ENCODE measurements at regions not wholly inside any gene's neighbourhood (a gene's known extent, or its start where the extent isn't known, plus 50 kb on each side); places are given as distances from the start of the nearest gene placed in this dataset.

GRCh38 chr7:25731068-25731845 is 420.7 kb upstream of the NFE2L3 start:
- Histone ChIP-seq H3K27me3 (replicated peaks; ENCODE audit: control insufficient read depth, insufficient read depth, low read length) (no peaks in the 10 kb centered on the region), H3K4me3 (replicated peaks; ENCODE audit: low read depth, low read length) (no peak overlapping the region), H3K36me3 (ENCODE audit: control insufficient read depth, insufficient read depth, low read length) (no peaks in the 10 kb centered on the region)
- TF ChIP-seq, protein P1, sequence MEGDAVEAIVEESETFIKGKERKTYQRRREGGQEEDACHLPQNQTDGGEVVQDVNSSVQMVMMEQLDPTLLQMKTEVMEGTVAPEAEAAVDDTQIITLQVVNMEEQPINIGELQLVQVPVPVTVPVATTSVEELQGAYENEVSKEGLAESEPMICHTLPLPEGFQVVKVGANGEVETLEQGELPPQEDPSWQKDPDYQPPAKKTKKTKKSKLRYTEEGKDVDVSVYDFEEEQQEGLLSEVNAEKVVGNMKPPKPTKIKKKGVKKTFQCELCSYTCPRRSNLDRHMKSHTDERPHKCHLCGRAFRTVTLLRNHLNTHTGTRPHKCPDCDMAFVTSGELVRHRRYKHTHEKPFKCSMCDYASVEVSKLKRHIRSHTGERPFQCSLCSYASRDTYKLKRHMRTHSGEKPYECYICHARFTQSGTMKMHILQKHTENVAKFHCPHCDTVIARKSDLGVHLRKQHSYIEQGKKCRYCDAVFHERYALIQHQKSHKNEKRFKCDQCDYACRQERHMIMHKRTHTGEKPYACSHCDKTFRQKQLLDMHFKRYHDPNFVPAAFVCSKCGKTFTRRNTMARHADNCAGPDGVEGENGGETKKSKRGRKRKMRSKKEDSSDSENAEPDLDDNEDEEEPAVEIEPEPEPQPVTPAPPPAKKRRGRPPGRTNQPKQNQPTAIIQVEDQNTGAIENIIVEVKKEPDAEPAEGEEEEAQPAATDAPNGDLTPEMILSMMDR (IDR thresholded peaks at IDR 0.05; ENCODE audit: insufficient read depth, low read length, poor library complexity, severe bottlenecking): no peak
- no peak for DNase-seq (ENCODE audit: extremely low read depth, insufficient read length)

DNA sequence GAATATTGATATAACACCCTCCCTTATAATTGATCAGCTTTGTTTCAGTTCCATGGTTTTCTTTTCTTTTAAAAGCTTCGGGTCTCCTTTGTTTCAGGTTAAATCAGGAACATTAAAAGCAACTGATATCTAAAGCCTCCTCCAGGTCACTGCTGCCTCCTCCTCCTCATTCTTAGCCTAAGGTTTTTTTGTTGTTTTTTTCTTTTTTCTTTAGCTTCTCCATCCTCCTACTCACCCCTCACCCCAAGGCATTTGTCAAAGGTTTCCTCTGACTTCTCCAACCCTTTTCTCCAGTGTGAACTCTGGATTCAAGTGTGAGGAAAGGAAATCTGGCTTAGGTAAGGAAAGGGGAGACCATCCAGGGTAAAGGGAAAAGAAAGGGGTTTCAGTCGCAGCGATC is 420.2 kb upstream of the NFE2L3 start:
- no peak for DNase-seq (ENCODE audit: extremely low read depth, insufficient read length)
- no peaks in the 10 kb centered on the region for H3K36me3 ChIP-seq (ENCODE audit: control insufficient read depth, insufficient read depth, low read length)
- no peak overlapping the region for H3K4me3 ChIP-seq (replicated peaks; ENCODE audit: low read depth, low read length)

GRCh38 chr7:25732766-25733217 is 419.2 kb upstream of the NFE2L3 start:
- Histone ChIP-seq H3K4me3 (replicated peaks; ENCODE audit: low read depth, low read length) (no peak overlapping the region), H3K36me3 (ENCODE audit: control insufficient read depth, insufficient read depth, low read length) (no peaks in the 10 kb centered on the region)
- DNase-seq (ENCODE audit: extremely low read depth, insufficient read length): no peak

More for the DNA sequence above, 420.2 kb upstream of the NFE2L3 start:
- TF ChIP-seq, protein P1 (IDR thresholded peaks at IDR 0.05; ENCODE audit: insufficient read depth, low read length, poor library complexity, severe bottlenecking): no peak
- H3K27me3 ChIP-seq (replicated peaks; ENCODE audit: control insufficient read depth, insufficient read depth, low read length): no peaks in the 10 kb centered on the region

DNA sequence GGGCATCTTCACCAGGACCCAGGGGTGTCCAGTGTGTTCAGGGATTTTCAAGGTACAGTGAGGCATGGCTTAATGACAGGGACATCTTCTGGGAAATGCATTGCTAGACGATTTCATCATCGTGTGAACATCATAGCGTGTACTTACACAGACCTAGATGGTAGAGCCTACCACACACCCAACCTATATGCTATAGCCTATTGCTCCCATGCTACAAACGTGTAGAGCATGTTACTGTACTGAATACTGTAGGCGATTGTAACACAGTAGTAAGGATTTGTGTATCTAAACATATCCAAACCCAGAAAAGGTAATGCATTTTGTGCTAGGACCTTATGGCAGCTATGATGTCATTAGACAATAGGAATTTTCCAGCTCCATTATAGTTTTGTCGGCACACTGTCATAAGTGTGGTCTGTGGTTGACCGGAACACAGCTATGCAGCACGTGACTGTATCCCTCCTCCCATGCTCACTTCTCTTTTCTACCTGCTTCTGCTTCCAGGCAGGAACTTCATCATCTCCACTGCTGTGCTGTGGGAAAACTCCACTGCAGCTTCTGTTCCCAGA is 416.2 kb upstream of the NFE2L3 start:
- TF ChIP-seq, protein P1 (IDR thresholded peaks at IDR 0.05; ENCODE audit: insufficient read depth, low read length, poor library complexity, severe bottlenecking): no peak
- Histone ChIP-seq H3K36me3 (ENCODE audit: control insufficient read depth, insufficient read depth, low read length) (no peaks in the 10 kb centered on the region), H3K4me3 (replicated peaks; ENCODE audit: low read depth, low read length) (no peak overlapping the region), H3K27me3 (replicated peaks; ENCODE audit: control insufficient read depth, insufficient read depth, low read length) (no peaks in the 10 kb centered on the region)
- no peak for DNase-seq (ENCODE audit: extremely low read depth, insufficient read length)

More at GRCh38 chr7:25732766-25733217, 419.2 kb upstream of the NFE2L3 start:
- TF ChIP-seq, protein P1 (IDR thresholded peaks at IDR 0.05; ENCODE audit: insufficient read depth, low read length, poor library complexity, severe bottlenecking): no peak
- H3K27me3 ChIP-seq (replicated peaks; ENCODE audit: control insufficient read depth, insufficient read depth, low read length): no peaks in the 10 kb centered on the region

- Histone ChIP-seq H3K4me3 (replicated peaks; ENCODE audit: low read depth, low read length) (no peak overlapping the region), H3K27me3 (replicated peaks; ENCODE audit: control insufficient read depth, insufficient read depth, low read length) (no peaks in the 10 kb centered on the region), H3K36me3 (ENCODE audit: control insufficient read depth, insufficient read depth, low read length) (no peaks in the 10 kb centered on the region)
- TF ChIP-seq, protein P1 (IDR thresholded peaks at IDR 0.05; ENCODE audit: insufficient read depth, low read length, poor library complexity, severe bottlenecking): no peak
- DNase-seq (ENCODE audit: extremely low read depth, insufficient read length): no peak
Observed at GRCh38 chr7:25738528-25738927, 413.5 kb upstream of the NFE2L3 start.

All from GM06990 (cell line).